ENCODE measurements at regions not wholly inside any gene's neighbourhood (a gene's known extent, or its start where the extent isn't known, plus 50 kb on each side); places are given as distances from the start of the nearest gene placed in this dataset.

DNA sequence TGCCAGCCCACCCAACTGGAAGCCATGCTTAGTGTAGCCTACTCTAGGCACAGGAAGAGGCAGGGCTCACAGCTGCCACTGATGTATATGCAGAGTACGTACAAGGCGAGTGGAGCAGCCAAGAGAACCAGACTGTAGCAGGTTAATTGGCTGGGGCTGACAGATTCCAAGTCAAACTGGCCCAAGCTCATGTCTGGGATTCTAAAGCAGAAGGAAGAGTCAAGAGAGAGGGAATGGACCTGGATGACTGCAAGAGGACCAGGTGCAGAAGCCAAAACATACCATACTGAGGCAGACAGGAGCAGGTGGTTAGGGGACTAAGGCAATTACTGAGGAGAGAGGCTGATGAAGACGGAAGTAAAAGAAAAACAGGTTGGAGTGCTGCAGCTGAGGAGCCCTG, 51.3 kb upstream of the LRRN2 start:
- DNase-seq (ENCODE audit: low read depth in 1 of 2, low spot score in 1 of 2): no peak

DNA sequence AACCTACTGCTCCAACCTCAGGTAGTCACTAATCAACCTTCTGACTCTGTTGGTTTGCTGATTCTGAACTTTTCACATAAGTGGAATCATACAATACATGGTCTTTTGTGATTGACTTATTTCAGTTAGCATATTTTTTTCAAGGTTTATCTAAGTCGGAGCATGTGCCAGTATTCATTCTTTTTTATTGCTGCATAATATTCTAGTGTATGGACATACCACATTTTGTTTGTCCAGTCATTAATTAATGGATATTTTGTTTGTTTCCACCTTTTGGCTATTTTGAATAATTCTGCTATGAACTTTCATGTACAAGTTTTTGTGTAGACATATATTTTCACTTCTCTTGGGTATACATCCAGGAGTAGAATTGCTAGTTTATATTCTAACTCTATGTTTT, 53.0 kb upstream of the LRRN2 start:
- DNase-seq (ENCODE audit: low read depth in 1 of 2, low spot score in 1 of 2): no peak

DNA sequence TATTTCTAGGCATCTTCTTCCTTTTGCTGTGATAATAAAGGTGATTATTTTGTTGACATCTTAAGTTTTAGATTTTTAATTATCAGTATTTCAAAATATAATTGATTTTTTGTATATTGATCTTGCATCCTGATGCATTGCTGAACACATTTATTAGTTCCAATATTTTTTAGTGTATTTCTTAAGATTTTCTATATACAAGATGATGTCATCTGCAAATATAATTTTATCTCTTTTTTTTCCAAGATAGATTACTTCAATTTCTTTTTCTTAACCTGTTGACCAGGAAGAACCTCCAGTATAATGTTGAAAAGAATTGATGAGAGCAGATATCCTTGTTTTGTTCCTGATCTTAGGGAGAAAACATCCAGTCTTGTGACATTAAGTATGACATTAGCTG, 54.8 kb upstream of the LRRN2 start:
- no peak for DNase-seq (ENCODE audit: low read depth in 1 of 2, low spot score in 1 of 2)

DNA sequence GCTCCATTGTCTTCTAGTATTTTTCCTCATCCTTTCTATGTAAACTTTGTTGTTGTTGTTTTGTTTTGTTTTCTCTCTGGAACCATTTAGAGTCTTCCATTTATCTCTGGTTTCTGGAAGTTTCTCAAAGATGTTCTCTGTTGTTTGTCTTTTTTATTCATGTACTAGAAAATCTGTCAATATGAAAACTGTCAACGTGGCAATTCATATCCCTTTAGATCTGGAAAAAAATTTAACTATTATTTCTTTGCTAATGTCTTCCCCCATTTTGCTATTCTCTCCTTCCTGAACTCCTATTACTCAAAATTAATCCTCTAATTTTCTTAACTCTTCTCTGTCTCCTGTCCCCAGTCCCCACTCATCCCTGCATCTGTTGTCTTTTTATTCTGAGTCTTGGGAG, 55.9 kb upstream of the LRRN2 start:
- no peak for DNase-seq (ENCODE audit: low read depth in 1 of 2, low spot score in 1 of 2)

DNA sequence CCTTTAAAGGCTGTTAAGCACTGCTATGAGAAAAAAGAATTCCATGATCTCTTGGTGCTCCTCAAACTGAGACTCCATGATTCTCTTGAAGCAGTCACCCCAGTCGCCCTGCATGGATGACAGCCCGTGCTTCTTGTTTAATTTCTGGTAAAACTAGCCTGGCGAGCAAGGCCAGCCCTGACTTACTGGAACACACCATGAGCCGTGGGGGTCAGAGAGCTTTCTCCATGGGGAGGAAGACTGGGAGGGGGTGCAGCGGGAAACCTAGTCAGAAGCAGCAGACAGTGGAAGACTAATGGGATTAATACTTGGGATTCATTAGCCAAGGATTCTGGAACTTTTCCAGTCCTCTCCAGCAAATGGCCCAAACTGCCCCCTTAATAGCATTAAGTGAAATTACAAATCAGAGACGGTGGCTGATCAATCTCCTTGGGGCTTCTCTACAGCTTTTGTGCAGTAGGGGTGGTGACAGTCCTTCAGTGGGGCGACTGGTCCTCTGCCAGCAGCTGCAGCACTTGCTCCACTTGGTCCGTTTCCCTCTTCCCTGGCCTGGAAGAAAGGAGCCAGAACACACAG, 57.2 kb upstream of the LRRN2 start:
- DNase-seq (ENCODE audit: low read depth in 1 of 2, low spot score in 1 of 2): no peak

DNA sequence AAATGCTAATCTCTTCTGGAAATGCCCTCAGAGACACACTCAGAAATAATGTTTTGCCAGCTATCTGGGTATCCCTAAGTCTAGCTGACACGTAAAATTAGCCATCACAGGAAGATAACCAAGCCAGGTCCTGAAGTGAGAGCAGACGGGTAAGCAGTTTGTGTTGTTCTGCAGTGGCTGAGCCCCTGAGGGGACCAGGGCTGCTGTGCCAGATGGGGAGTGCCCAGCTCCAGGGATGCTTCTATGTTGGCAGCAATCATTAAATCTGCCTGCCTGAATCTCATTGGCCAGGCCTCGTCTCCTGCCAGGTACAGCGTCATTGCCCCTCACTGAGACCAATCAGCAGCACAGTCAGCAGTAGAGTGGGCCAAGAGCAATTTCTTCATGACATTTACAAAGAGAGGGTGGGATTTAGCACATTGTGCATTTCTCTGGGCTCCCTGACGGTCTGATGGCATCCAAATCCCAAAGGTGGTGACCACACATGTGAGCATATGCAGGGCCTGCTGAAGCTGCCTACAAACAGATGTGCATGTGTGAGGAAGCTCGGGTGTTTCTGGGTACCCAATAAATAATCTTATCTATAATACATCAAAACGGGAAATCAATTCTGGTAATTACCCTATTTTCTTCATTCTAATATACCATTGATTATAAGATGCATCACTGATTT, 58.7 kb upstream of the LRRN2 start:
- no peak for DNase-seq (ENCODE audit: low read depth in 1 of 2, low spot score in 1 of 2)

DNA sequence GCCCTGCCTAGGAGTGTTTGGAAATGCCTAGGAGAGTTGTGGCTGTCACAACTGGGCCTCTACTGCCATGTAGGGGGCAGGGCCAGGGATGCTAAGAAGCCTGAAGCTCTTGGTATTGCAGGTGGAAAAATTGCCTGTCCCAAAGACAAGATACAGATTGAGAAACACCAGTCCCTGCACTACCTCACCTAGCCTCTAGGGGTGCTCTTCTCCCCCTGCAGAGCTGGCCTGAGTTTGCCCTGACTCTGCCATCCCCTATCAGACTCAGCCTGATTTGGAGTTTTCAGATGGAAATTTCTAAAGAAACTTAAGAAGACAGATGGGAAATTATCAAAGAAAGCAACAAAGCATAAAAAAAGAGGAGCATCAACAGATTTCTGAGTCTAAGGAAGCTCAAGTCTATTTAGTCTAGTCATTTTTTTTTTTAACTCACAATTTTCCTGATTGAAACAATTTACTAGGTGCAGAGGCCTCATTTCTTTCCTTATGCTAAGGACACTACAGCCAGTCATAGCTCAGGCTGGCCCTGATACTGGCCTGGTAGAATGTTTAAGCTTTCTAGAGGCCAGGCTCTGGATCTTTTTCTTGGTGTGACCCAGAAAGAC, 61.4 kb upstream of the LRRN2 start:
- DNase-seq (ENCODE audit: low read depth in 1 of 2, low spot score in 1 of 2): peak; percentile 9 to 41

DNA sequence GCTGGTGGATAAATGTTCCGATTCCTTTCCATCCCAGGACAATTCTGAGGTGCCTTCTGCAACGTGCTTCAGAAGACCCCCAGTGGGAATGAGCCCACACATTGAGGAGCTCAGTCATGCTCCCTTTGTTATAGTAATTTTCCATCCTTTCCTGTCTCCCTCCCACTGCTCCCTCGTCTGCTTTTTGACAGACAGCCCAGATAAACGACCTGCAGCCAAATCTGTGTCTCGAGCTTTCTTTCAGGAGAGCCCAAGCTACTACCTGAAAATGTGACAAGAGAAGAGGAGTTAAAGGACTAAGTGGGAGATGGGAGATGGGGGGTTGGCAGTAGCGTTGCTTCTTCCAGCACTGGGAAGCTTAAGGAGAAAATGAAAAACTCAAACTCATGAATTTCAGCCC, 65.9 kb upstream of the LRRN2 start:
- DNase-seq (ENCODE audit: low read depth in 1 of 2, low spot score in 1 of 2): no peak

DNA sequence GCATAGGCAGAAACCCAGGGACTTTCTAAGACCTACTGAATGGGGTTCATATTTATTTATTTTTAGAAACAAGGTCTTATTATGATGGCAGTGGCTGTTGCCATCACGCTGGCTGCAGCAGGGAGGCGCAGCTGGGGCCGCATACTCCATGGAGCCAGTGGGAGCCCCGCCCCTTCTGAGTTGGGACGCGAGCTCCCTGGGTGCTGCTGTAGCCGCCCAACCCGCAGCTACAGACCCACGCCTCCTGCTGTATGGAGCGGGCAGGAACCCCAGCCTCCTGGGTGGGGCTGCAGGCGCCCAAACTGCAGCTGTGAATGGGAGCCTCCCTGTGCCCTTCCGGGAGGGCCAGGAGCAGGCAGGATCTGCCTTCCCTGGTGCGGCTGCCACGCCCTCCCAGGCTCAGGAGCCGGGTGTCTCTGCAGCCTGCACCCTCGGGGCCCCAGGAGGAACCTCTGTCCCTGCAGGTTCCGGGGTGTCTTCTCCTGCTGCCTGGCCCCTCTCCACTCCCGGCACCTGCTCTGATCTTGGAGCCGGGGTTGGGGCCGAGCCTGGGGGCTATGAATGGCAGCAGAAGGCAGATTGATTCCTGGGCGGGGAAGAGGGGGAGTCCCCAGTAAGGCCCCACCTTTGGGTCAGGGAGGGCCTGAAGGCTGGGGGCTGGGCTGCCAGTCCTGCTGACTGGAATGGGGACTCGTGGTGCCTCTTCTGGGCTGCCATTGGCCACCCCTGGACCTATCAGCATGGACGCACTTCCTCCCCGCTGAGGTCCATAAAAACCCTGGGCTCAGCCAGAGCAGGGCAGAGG, 66.5 kb upstream of the LRRN2 start:
- no peak for DNase-seq (ENCODE audit: low read depth in 1 of 2, low spot score in 1 of 2)

DNA sequence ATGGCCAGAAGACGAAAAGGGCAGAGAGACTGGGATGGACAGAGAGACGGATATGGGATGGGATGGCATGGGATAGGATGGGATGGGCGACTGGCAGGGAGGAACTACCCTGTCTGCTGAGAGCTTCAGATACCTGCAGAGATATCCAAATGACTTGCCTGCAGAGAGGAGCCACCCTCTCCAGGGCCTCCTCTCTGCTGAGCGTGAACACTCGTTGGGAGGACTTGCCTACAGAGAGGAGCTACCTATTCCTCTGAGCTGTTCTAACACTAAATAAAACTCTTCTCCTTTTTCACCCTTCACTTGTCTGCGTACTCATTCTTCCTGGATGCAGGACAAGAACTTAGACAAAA, 67.1 kb upstream of the LRRN2 start:
- no peak for DNase-seq (ENCODE audit: low read depth in 1 of 2, low spot score in 1 of 2)

DNA sequence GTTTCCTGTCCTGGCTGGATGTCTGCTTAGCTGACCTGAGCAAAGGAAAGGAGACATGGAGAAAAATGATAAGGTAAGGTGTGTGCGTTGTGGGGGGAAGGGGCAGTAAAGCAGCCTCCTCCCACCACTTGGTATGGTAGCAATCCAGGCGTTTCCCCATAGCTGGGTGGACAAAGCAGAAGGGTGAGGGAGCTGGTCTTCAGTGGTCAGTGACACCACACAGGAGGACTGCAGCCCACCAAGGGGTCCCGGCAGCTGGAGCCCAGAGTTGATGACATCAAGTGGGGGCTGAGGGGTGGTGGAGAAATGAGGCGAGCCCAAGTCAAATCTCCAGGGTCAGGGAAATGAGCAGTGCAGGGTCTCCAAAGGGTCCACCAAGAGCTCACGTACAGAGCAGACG, 69.3 kb upstream of the LRRN2 start:
- no peak for DNase-seq (ENCODE audit: low read depth in 1 of 2, low spot score in 1 of 2)

DNA sequence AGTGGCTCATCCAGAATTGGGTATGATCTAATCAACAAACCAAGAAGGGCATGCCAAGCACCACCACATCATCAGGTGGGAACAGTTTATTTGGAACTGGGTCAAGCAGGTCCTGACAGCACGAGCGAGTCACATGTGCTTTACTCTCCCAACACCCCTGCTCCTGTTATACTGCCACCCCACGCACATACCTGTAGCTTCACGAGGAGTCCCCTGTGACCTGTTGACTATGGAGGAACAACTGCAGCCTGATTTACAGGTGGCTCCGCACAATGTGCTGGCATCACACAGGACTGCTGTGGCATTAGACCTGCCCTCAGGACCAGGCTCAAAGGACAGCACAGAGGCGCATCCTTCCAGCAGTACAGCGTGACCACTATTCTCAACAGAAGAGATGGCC, 70.8 kb upstream of the LRRN2 start:
- no peak for DNase-seq (ENCODE audit: low read depth in 1 of 2, low spot score in 1 of 2)

DNA sequence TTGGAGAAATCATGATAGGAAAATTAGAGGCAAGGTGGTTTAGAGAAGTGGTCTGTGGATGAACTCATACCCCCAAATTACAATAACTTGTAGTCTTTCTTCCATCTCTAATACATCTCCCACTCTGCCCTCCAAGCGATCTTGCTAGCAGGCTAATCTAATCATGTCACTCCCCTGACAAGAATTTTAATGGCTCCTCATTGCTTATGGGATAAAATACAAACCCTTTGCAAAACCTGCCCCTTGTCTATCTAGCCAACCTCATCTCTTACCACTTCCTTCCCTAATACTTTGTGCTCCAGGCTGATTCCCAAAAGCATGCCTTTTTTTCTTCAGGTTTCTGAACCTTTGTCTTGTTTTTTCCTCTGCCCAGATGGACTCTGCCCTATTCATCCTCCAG, 71.3 kb upstream of the LRRN2 start:
- no peak for DNase-seq (ENCODE audit: low read depth in 1 of 2, low spot score in 1 of 2)

DNA sequence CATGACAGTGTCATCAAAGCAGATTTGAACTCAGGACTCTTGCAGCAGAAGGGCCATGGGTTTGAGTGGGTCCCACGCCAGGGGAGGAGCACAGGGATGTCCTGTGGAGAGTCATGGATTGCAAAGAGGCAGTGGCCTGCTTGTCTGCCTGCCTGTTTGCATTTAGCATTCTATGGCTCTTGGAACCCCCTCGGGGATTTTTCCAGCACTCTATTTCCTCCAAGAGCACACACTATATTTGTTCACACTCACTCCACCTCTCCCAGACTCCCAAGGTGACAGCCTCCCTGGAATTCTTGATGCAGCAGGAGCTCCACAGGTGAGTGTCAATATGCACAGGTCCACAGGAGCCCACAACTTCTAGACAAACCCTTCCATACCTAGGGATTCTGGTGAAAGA, 73.1 kb upstream of the LRRN2 start:
- DNase-seq (ENCODE audit: low read depth in 1 of 2, low spot score in 1 of 2): no peak

DNA sequence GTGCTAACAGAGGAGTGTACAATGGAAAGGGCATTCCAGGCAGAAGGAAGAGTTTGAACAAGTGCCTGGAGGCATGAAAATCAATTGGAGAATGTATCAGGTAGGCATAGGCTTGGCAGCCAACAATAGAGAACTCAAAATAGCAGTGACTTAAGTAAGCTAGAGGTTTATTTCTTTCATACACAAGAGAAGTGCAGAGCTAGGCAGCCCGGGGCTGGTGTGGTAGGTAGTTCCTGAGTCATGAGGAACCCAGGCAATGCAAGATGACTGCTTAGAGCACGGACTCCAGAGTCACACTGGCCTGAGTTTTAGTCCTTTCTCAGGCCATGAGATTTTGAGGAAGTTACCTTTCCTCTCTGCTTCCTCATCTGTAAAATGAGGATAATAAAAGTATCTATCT, 74.8 kb upstream of the LRRN2 start:
- DNase-seq (ENCODE audit: low read depth in 1 of 2, low spot score in 1 of 2): no peak

DNA sequence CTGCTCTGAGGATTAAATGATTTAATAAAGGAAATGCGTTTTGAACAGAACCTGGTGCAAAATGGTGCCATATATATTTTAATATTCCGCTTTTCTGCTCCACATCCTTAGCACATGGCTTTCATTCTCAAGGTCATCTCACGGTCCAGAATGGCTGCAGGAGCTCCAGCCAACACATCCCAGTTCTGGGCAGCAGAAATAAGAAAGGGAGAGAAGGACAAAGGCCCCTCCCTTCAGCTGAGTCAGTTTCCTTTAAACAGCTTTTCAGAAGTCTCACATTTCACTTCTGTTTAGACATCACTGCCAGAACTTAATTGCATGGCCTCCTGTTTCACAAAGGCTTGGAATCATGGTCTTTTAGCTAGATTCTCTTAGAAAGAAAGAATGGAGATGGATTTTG, 75.2 kb upstream of the LRRN2 start:
- DNase-seq (ENCODE audit: low read depth in 1 of 2, low spot score in 1 of 2): no peak

DNA sequence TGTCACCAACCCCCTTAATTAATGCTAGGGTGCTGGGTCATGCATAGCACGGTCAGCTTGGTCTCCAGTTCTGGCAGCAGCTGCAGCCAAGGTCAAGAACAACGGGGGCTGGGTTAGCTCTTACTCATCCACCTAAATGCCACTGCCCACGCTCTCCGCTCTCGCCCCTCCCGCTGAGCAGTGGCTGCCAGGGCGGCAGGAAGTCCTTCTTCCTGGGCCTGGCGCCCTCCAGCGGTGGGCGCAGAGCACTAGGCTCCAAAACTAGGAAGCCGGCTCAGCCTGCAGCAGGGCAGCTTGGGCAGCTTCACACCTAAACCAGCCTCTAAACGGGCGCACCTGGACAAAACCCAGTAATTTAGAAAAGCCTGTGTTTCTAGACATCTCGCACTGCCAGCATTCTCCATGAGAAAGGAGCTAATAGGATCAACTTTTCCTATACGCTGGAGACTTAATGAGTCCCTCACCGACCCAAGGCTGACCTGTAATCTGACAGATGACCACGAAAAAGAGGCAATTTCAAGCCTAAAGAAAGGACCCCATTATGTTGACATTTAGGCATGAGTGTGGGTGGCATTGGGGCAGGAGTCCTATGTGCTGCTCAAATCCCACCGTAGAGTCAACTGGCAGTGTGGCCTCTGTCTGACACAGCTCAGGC, 78.4 kb upstream of the LRRN2 start:
- DNase-seq (ENCODE audit: low read depth in 1 of 2, low spot score in 1 of 2): peak; percentile 30 to 49

DNA sequence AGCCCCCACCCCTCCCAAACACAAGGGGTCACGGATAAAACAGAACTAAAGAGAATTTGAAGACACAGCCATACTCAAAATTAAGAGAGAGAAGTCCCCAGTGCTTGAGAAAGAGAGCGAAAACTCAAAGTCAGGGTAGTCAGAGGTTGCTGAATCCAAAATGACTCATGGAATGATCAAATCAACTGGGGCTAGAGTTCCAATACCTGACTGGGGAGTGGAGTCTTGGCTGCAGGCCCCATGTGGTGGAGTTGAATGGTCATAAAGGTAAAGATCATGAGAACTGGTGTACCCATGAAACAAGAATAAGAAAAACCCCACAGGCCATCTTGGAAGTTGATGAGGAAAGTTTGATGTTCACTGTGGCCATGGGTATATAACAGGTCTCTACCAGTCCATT, 84.5 kb upstream of the LRRN2 start:
- DNase-seq (ENCODE audit: low read depth in 1 of 2, low spot score in 1 of 2): no peak

DNA sequence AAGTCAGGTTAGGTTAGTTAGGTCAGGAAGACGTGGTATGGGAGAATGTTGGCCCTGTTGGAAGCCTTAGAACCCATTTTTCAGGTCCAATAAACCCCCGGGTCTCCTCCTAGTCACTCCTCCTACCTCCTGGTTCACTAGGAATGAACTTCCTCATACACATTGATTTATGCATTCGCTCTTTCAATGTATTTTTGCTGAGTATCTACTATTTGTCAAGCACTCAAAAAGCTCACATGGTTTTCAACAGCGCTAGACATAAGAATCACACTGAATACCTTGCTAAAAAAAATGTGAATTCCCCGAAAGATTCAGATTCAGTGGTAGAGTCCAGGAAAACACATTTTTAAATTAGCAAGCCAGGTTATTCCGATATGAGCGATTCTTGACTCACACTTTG, 85.8 kb upstream of the LRRN2 start:
- DNase-seq (ENCODE audit: low read depth in 1 of 2, low spot score in 1 of 2): no peak

DNA sequence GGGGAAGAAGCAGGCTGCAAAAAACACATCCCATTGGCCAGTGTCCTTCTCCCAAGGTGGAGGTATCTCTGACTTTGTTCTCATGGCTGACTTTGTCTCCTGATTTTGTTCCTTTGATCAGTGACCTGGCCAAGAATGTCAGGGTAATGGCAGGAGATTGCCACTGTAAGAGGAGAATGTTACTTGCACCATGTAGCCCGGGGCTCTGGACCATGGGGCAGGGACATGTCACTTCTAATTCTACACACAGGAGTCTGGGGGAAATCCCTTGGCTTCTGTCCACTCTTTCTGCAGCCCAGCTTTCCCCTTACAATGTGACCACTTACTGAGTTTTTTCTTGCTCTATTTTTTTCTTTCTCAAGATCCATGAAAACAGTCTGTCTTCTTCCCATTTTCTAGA, 87.7 kb upstream of the LRRN2 start:
- no peak for DNase-seq (ENCODE audit: low read depth in 1 of 2, low spot score in 1 of 2)

DNA sequence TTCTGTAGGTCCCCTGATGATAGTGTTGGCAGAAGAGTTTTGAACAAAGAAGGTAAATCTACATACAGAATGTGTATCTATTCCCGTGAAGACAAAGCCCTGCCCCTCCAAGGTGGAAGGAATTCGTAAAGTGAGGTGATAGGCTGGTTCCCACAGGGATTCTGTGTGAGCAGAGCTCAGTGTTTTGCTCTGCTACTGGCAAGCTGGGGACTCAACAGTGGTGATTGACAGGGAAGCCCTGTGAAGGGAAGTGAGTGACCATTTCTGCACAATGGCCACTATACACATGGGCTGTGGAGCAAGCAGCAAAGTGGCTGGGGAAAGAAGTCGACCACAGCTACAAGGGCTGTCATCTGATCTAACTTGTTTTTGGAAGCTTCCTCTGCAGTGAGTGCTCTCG, 90.0 kb upstream of the LRRN2 start:
- DNase-seq (ENCODE audit: low read depth in 1 of 2, low spot score in 1 of 2): no peak

DNA sequence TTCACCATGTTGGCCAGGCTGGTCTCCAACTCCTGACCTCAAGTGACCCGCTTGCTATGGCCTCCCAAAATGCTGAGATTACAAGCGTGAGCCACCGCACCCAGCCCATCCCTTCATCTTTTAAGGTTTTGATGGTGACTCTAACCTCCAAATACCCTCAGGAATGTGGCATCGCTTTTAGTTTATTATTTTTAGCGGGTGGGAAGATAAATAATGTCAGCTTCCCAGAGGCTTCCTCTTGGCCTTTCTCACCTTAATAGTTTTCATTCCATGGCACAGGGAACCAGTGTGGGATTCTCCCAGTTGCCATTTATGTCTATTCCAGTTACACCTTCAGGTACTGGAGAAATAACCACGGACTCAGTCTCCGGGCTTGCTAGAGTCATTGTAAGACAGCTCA, 92.1 kb upstream of the LRRN2 start:
- DNase-seq (ENCODE audit: low read depth in 1 of 2, low spot score in 1 of 2): no peak

Measured in activated CD4-positive, alpha-beta T cell treated with anti-CD3 and anti-CD28 coated beads, Interleukin-2, amount 50 U/mL, for 24 hours (primary cell).